Karpas-422 (cell line): ENCODE measurements at regions not wholly inside any gene's neighbourhood (a gene's known extent, or its start where the extent isn't known, plus 50 kb on each side); places are given as distances from the start of the nearest gene placed in this dataset.
A peak's percentile ranks its signal among the peaks of the same experiment; 100 is the strongest.

Experiments
- DNase-seq: peaks from one replicate; pipeline ENCODE4 v3.0.0-alpha.2; 2015
- H2AFZ ChIP-seq: fragments of 200-600 bp; sonication (generic); 2 replicates; pipeline ENCODE4 v1.6.1; 2014; ENCODE audit warnings: antibody characterized with exemption, low read length, mixed read lengths
- H3K27ac ChIP-seq: fragments of 200-600 bp; sonication (generic); 2 replicates; pipeline ENCODE4 v1.5.1; 2014; ENCODE audit warnings: mild to moderate bottlenecking, low read length, moderate library complexity
- H3K27me3 ChIP-seq: fragments of 200-600 bp; sonication (generic); 2 replicates; pipeline ENCODE4 v1.6.1; 2014; ENCODE audit warnings: low read length, mixed read lengths
- H3K36me3 ChIP-seq: fragments of 200-600 bp; sonication (generic); 2 replicates; pipeline ENCODE4 v1.6.1; 2014; ENCODE audit warnings: low read length, mixed read lengths; ENCODE audit not compliant: insufficient read depth
- H3K4me1 ChIP-seq: fragments of 200-600 bp; sonication (generic); 2 replicates; pipeline ENCODE4 v1.6.1; 2014; ENCODE audit warnings: mild to moderate bottlenecking, low read length, mixed read lengths
- H3K4me2 ChIP-seq: fragments of 200-600 bp; sonication (generic); 2 replicates; pipeline ENCODE4 v1.6.1; 2014; ENCODE audit warnings: low read length, low read depth, mild to moderate bottlenecking; ENCODE audit not compliant: poor library complexity, severe bottlenecking
- H3K4me3 ChIP-seq: fragments of 200-600 bp; sonication (generic); 2 replicates; pipeline ENCODE4 v1.5.1; 2014; ENCODE audit warnings: mild to moderate bottlenecking, antibody characterized with exemption, low read length, mixed read lengths
- H3K79me2 ChIP-seq: fragments of 200-600 bp; sonication (generic); 2 replicates; pipeline ENCODE4 v1.6.1; 2014; ENCODE audit warnings: mild to moderate bottlenecking, low read length, mixed read lengths
- H3K9ac ChIP-seq: fragments of 200-600 bp; sonication (generic); 2 replicates; pipeline ENCODE4 v1.6.0; 2014; ENCODE audit warnings: low read length
- H3K9me2 ChIP-seq: fragments of 200-600 bp; sonication (generic), shearing (Covaris generic); replicated peaks from 2 replicates; pipeline ENCODE4 v1.6.0; 2014; ENCODE audit warnings: mild to moderate bottlenecking, low read length, moderate library complexity; ENCODE audit not compliant: insufficient read depth
- H3K9me3 ChIP-seq: fragments of 300-700, 200-600 bp; sonication (generic); 2 replicates; pipeline ENCODE4 v1.6.1; 2014; ENCODE audit warnings: low read length, mixed read lengths
- H4K20me1 ChIP-seq: fragments of 200-600 bp; sonication (generic); 2 replicates; pipeline ENCODE4 v1.6.1; 2014; ENCODE audit warnings: mild to moderate bottlenecking, antibody characterized with exemption, low read length, low read depth; ENCODE audit not compliant: insufficient read depth

GRCh38 chr3:26984416-26985390, 362.1 kb downstream of the LRRC3B start:
- no peaks in the 10 kb centered on the region for H3K36me3 ChIP-seq
- H3K4me1 ChIP-seq = no peaks in the 10 kb centered on the region
- no peak overlapping the region for H3K4me3 ChIP-seq
- H3K27me3 ChIP-seq = no peaks in the 10 kb centered on the region
- no peak overlapping the region for H3K9ac ChIP-seq
- H4K20me1 ChIP-seq = no peaks in the 10 kb centered on the region
- no peak overlapping the region for H3K4me2 ChIP-seq
- no peak overlapping the region for H2AFZ ChIP-seq
- DNase-seq = no peak
- no peaks in the 10 kb centered on the region for H3K9me3 ChIP-seq
- no peak overlapping the region for H3K27ac ChIP-seq
- no peaks in the 10 kb centered on the region for H3K9me2 ChIP-seq
- no peaks in the 10 kb centered on the region for H3K79me2 ChIP-seq

GRCh38 chr3:26989037-26989436, 366.5 kb downstream of the LRRC3B start:
- no peak overlapping the region for H2AFZ ChIP-seq
- no peaks in the 10 kb centered on the region for H3K4me1 ChIP-seq
- H3K4me2 ChIP-seq = no peak overlapping the region
- no peak overlapping the region for H3K9ac ChIP-seq
- H3K9me3 ChIP-seq = no peaks in the 10 kb centered on the region
- H3K36me3 ChIP-seq = no peaks in the 10 kb centered on the region
- H4K20me1 ChIP-seq = no peaks in the 10 kb centered on the region
- DNase-seq = no peak
- H3K27ac ChIP-seq = no peak overlapping the region
- no peak overlapping the region for H3K4me3 ChIP-seq
- H3K79me2 ChIP-seq = no peaks in the 10 kb centered on the region
- H3K9me2 ChIP-seq = no peaks in the 10 kb centered on the region
- H3K27me3 ChIP-seq = no peaks in the 10 kb centered on the region

GRCh38 chr3:26997226-26997625, 372.0 kb downstream of the NEK10 start:
- Histone ChIP-seq H3K4me1 (no peaks in the 10 kb centered on the region), H3K9ac (no peak overlapping the region), H4K20me1 (no peaks in the 10 kb centered on the region), H3K27ac (no peak overlapping the region), H3K4me3 (no peak overlapping the region), H3K27me3 (no peaks in the 10 kb centered on the region), H3K36me3 (no peaks in the 10 kb centered on the region), H3K9me3 (no peaks in the 10 kb centered on the region), H2AFZ (no peak overlapping the region), H3K79me2 (no peaks in the 10 kb centered on the region), H3K9me2 (no peaks in the 10 kb centered on the region), H3K4me2 (no peak overlapping the region)
- no peak for DNase-seq

- no peak for DNase-seq
- Histone ChIP-seq H3K4me2 (no peak overlapping the region), H3K9ac (no peak overlapping the region), H3K4me3 (no peak overlapping the region), H3K9me2 (no peaks in the 10 kb centered on the region), H3K79me2 (no peaks in the 10 kb centered on the region), H3K36me3 (no peaks in the 10 kb centered on the region), H3K9me3 (no peaks in the 10 kb centered on the region; the same call in 1 of the 2 replicates), H4K20me1 (no peaks in the 10 kb centered on the region), H3K27me3 (no peaks in the 10 kb centered on the region; the same call in 1 of the 2 replicates), H3K27ac (no peak overlapping the region), H2AFZ (no peak overlapping the region), H3K4me1 (peaks cover 9% of the 10 kb centered on the region)
These were observed 358.3 kb downstream of the NEK10 start for GRCh38 chr3:27010834-27011233.

GRCh38 chr3:27022096-27022761, 347.0 kb downstream of the NEK10 start:
- H2AFZ ChIP-seq = no peak overlapping the region
- H3K4me1 ChIP-seq = no peaks in the 10 kb centered on the region
- H3K36me3 ChIP-seq = no peaks in the 10 kb centered on the region
- H3K79me2 ChIP-seq = no peaks in the 10 kb centered on the region
- no peak overlapping the region for H3K27ac ChIP-seq
- no peaks in the 10 kb centered on the region for H3K9me2 ChIP-seq
- H4K20me1 ChIP-seq = no peaks in the 10 kb centered on the region
- no peaks in the 10 kb centered on the region for H3K27me3 ChIP-seq
- H3K4me3 ChIP-seq = no peak overlapping the region
- no peak overlapping the region for H3K4me2 ChIP-seq
- no peaks in the 10 kb centered on the region for H3K9me3 ChIP-seq
- DNase-seq = peak; percentile 75
- no peak overlapping the region for H3K9ac ChIP-seq

GRCh38 chr3:27024493-27024892, 344.7 kb downstream of the NEK10 start:
- Histone ChIP-seq H3K27ac (no peak overlapping the region), H3K4me1 (no peaks in the 10 kb centered on the region), H2AFZ (no peak overlapping the region), H3K9ac (no peak overlapping the region), H3K27me3 (no peaks in the 10 kb centered on the region), H4K20me1 (no peaks in the 10 kb centered on the region), H3K4me3 (no peak overlapping the region), H3K9me2 (no peaks in the 10 kb centered on the region), H3K79me2 (no peaks in the 10 kb centered on the region), H3K4me2 (no peak overlapping the region), H3K36me3 (no peaks in the 10 kb centered on the region), H3K9me3 (no peaks in the 10 kb centered on the region)
- no peak for DNase-seq

GRCh38 chr3:27025718-27026117, 343.5 kb downstream of the NEK10 start:
- Histone ChIP-seq H3K4me3 (no peak overlapping the region), H3K9me2 (no peaks in the 10 kb centered on the region)

GRCh38 chr3:27031476-27031875, 337.7 kb downstream of the NEK10 start:
- Histone ChIP-seq H3K4me1 (no peaks in the 10 kb centered on the region), H3K79me2 (no peaks in the 10 kb centered on the region), H3K27me3 (no peaks in the 10 kb centered on the region), H4K20me1 (no peaks in the 10 kb centered on the region), H2AFZ (no peak overlapping the region), H3K27ac (no peak overlapping the region), H3K9me3 (no peaks in the 10 kb centered on the region), H3K4me2 (no peak overlapping the region), H3K4me3 (no peak overlapping the region), H3K36me3 (no peaks in the 10 kb centered on the region), H3K9me2 (no peaks in the 10 kb centered on the region), H3K9ac (no peak overlapping the region)
- no peak for DNase-seq

More at GRCh38 chr3:27025718-27026117, 343.5 kb downstream of the NEK10 start:
- no peaks in the 10 kb centered on the region for H3K27me3 ChIP-seq
- no peak for DNase-seq
- H3K79me2 ChIP-seq = no peaks in the 10 kb centered on the region
- H3K9me3 ChIP-seq = no peaks in the 10 kb centered on the region
- no peak overlapping the region for H3K27ac ChIP-seq
- H2AFZ ChIP-seq = no peak overlapping the region
- no peaks in the 10 kb centered on the region for H3K36me3 ChIP-seq
- H3K4me2 ChIP-seq = no peak overlapping the region
- H3K4me1 ChIP-seq = no peaks in the 10 kb centered on the region
- H4K20me1 ChIP-seq = no peaks in the 10 kb centered on the region
- H3K9ac ChIP-seq = no peak overlapping the region
